ENCODE measurements at regions not wholly inside any gene's neighbourhood (a gene's known extent, or its start where the extent isn't known, plus 50 kb on each side); places are given as distances from the start of the nearest gene placed in this dataset.

DNA sequence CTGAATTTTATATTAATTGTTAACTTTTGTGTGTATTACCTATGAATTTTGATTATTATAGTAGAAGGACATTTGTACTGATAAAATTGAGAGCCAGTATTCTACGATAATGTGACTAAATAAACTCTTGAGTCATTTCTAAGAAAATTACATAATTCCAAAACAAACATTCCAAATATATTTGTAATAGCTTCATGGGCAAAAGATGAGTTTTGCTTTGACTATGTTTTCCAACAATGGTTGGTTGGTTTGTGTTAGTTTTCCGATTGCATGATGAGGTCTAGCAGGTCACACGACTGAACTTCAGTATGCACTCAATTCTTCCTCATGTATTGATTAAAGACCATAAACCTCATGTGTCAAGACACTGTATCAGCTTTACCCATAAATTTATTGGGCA lies 71.7 kb upstream of the WDR75 start:
- peaks cover 6% of the 10 kb centered on the region for H3K4me1 ChIP-seq (ENCODE audit: control insufficient read depth, extremely low read depth, insufficient read depth, low read length)
- no peak overlapping the region for H3K4me2 ChIP-seq (ENCODE audit: extremely low read depth, insufficient read depth, low read length)
- H3K9ac ChIP-seq (ENCODE audit: insufficient read depth, low read length), result no peak overlapping the region
- H2AFZ ChIP-seq (ENCODE audit: low read length), result no peak overlapping the region
- H3K36me3 ChIP-seq (ENCODE audit: control insufficient read depth, insufficient read depth, low read length), result no peaks in the 10 kb centered on the region
- TF ChIP-seq CTCF (conservative IDR thresholded peaks at IDR 0.05 in 1 of 2, IDR thresholded peaks at IDR 0.05 in 1 of 2; ENCODE audit: low read depth in 1 of 2, low read length in 2 of 2), result no peak
- TF ChIP-seq EZH2 (IDR thresholded peaks at IDR 0.05; ENCODE audit: low read length, missing control alignments), result no peak
- H3K79me2 ChIP-seq (ENCODE audit: control insufficient read depth, insufficient read depth, low read length), result no peaks in the 10 kb centered on the region
- H3K9me3 ChIP-seq (ENCODE audit: control insufficient read depth, insufficient read depth, low read depth, low read length), result no peaks in the 10 kb centered on the region
- no peaks in the 10 kb centered on the region for H3K27me3 ChIP-seq (ENCODE audit: control insufficient read depth, insufficient read depth, low read length)
- no peaks in the 10 kb centered on the region for H4K20me1 ChIP-seq (ENCODE audit: control insufficient read depth, extremely low read depth, insufficient read depth, low read length)
- H3K27ac ChIP-seq (ENCODE audit: insufficient read depth, low read length), result no peak overlapping the region
- H3K4me3 ChIP-seq (replicated peaks in 1 of 4; ENCODE audit: control extremely low read depth in 1 of 4, insufficient read depth in 1 of 4, low read depth in 3 of 4, low read length in 4 of 4), result no peak overlapping the region
- peak; percentile 53 to 81 for DNase-seq (ENCODE audit: low read depth in 2 of 2)

- Histone ChIP-seq H3K79me2 (ENCODE audit: control insufficient read depth, insufficient read depth, low read length) (no peaks in the 10 kb centered on the region), H3K9ac (ENCODE audit: insufficient read depth, low read length) (no peak overlapping the region), H3K27me3 (ENCODE audit: control insufficient read depth, insufficient read depth, low read length) (no peaks in the 10 kb centered on the region), H3K4me3 (replicated peaks in 1 of 4; ENCODE audit: control extremely low read depth in 1 of 4, insufficient read depth in 1 of 4, low read depth in 3 of 4, low read length in 4 of 4) (no peak overlapping the region), H3K4me1 (ENCODE audit: control insufficient read depth, extremely low read depth, insufficient read depth, low read length) (peaks cover 6% of the 10 kb centered on the region), H3K27ac (ENCODE audit: insufficient read depth, low read length) (no peak overlapping the region), H3K4me2 (ENCODE audit: extremely low read depth, insufficient read depth, low read length) (no peak overlapping the region), H3K9me3 (ENCODE audit: control insufficient read depth, insufficient read depth, low read depth, low read length) (no peaks in the 10 kb centered on the region), H3K36me3 (ENCODE audit: control insufficient read depth, insufficient read depth, low read length) (no peaks in the 10 kb centered on the region), H2AFZ (ENCODE audit: low read length) (no peak overlapping the region), H4K20me1 (ENCODE audit: control insufficient read depth, extremely low read depth, insufficient read depth, low read length) (no peaks in the 10 kb centered on the region)
- peak in 1 of 2 donors; percentile 81 for DNase-seq (ENCODE audit: low read depth in 2 of 2)
- no peak for TF ChIP-seq CTCF (conservative IDR thresholded peaks at IDR 0.05 in 1 of 2, IDR thresholded peaks at IDR 0.05 in 1 of 2; ENCODE audit: low read depth in 1 of 2, low read length in 2 of 2)
- TF ChIP-seq EZH2 (IDR thresholded peaks at IDR 0.05; ENCODE audit: low read length, missing control alignments), result no peak
Measured at GRCh38 chr2:189370719-189371118, 70.6 kb upstream of the WDR75 start.

GRCh38 chr2:189372688-189373257 lies 68.5 kb upstream of the WDR75 start:
- TF ChIP-seq EZH2 (IDR thresholded peaks at IDR 0.05; ENCODE audit: low read length, missing control alignments), result no peak
- TF ChIP-seq CTCF (conservative IDR thresholded peaks at IDR 0.05 in 1 of 2, IDR thresholded peaks at IDR 0.05 in 1 of 2; ENCODE audit: low read depth in 1 of 2, low read length in 2 of 2), result no peak

More at GRCh38 chr2:189372688-189373257, 68.5 kb upstream of the WDR75 start:
- DNase-seq (ENCODE audit: low read depth in 2 of 2), result peak in 1 of 2 donors; percentile 40
- no peak overlapping the region for H3K27ac ChIP-seq (ENCODE audit: insufficient read depth, low read length)
- H3K79me2 ChIP-seq (ENCODE audit: control insufficient read depth, insufficient read depth, low read length), result no peaks in the 10 kb centered on the region
- no peaks in the 10 kb centered on the region for H3K27me3 ChIP-seq (ENCODE audit: control insufficient read depth, insufficient read depth, low read length)
- peaks cover 6% of the 10 kb centered on the region for H3K4me1 ChIP-seq (ENCODE audit: control insufficient read depth, extremely low read depth, insufficient read depth, low read length)
- no peak overlapping the region for H3K9ac ChIP-seq (ENCODE audit: insufficient read depth, low read length)
- H3K9me3 ChIP-seq (ENCODE audit: control insufficient read depth, insufficient read depth, low read depth, low read length), result no peaks in the 10 kb centered on the region
- no peak overlapping the region for H3K4me2 ChIP-seq (ENCODE audit: extremely low read depth, insufficient read depth, low read length)
- H3K4me3 ChIP-seq (replicated peaks in 1 of 4; ENCODE audit: control extremely low read depth in 1 of 4, insufficient read depth in 1 of 4, low read depth in 3 of 4, low read length in 4 of 4), result no peak overlapping the region
- no peaks in the 10 kb centered on the region for H3K36me3 ChIP-seq (ENCODE audit: control insufficient read depth, insufficient read depth, low read length)
- H2AFZ ChIP-seq (ENCODE audit: low read length), result no peak overlapping the region
- no peaks in the 10 kb centered on the region for H4K20me1 ChIP-seq (ENCODE audit: control insufficient read depth, extremely low read depth, insufficient read depth, low read length)

Measured in fibroblast of lung (primary cell).